Stimulated activated CD4-positive, alpha-beta T cell treated with anti-CD3 and anti-CD28 coated beads, Interleukin-15, amount 100 ng/mL, for 48 hours (primary cell): ENCODE measurements at regions not wholly inside any gene's neighbourhood (a gene's known extent, or its start where the extent isn't known, plus 50 kb on each side); places are given as distances from the start of the nearest gene placed in this dataset.
"Not testable (repeated sequence)": the region's sequence is repeated elsewhere in the genome, so short reads cannot be mapped to it uniquely, and the experiment has no call there.

Experiments
- DNase-seq, 2 donors: peaks; one replicate each; pipeline ENCODE4 v3.0.0-alpha.2; 2020; ENCODE audit warnings: low read depth in 2 of 2

- no peak for DNase-seq
These were observed 1748.4 kb upstream of the CELF4 start for GRCh38 chr18:39313992-39314391.

- DNase-seq: no peak
These were observed 1745.6 kb upstream of the CELF4 start for GRCh38 chr18:39311111-39311712.

GRCh38 chr18:39308931-39309521 is 1743.4 kb upstream of the CELF4 start:
- DNase-seq: not testable (repeated sequence)

GRCh38 chr18:39305766-39306165 is 1740.2 kb upstream of the CELF4 start:
- DNase-seq: no peak

GRCh38 chr18:39302481-39302880 is 1736.9 kb upstream of the CELF4 start:
- DNase-seq: no peak

- DNase-seq: no peak
These were observed 1733.6 kb upstream of the CELF4 start for GRCh38 chr18:39299152-39299551.

- no peak for DNase-seq
These were observed 1731.6 kb upstream of the CELF4 start for GRCh38 chr18:39297225-39297624.

GRCh38 chr18:39296293-39296888 is 1730.8 kb upstream of the CELF4 start:
- DNase-seq: no peak

GRCh38 chr18:39276764-39277163 is 1711.2 kb upstream of the CELF4 start:
- DNase-seq: no peak

GRCh38 chr18:39274535-39274934 is 1708.9 kb upstream of the CELF4 start:
- DNase-seq: no peak

GRCh38 chr18:39272230-39272629 is 1706.6 kb upstream of the CELF4 start:
- DNase-seq: no peak

GRCh38 chr18:39271654-39272053 is 1706.1 kb upstream of the CELF4 start:
- no peak for DNase-seq

GRCh38 chr18:39260565-39260964 is 1695.0 kb upstream of the CELF4 start:
- DNase-seq: no peak

- no peak for DNase-seq
These were observed 1694.1 kb upstream of the CELF4 start for GRCh38 chr18:39259736-39260135.

GRCh38 chr18:39244242-39244641 is 1678.6 kb upstream of the CELF4 start:
- DNase-seq: no peak

- DNase-seq: no peak
These were observed 1675.9 kb upstream of the CELF4 start for GRCh38 chr18:39241534-39241933.

GRCh38 chr18:39238981-39239660 is 1673.5 kb upstream of the CELF4 start:
- no peak for DNase-seq

- DNase-seq: no peak
These were observed 1669.6 kb upstream of the CELF4 start for GRCh38 chr18:39235118-39235719.

- DNase-seq: no peak
These were observed 1667.3 kb upstream of the CELF4 start for GRCh38 chr18:39232937-39233336.

- DNase-seq: no peak
These were observed 1666.9 kb upstream of the CELF4 start for GRCh38 chr18:39232490-39232889.

- DNase-seq: no peak
These were observed 1664.6 kb upstream of the CELF4 start for GRCh38 chr18:39230086-39230803.

- not testable (repeated sequence) for DNase-seq
These were observed 1662.2 kb upstream of the CELF4 start for GRCh38 chr18:39227769-39228168.
